NOMO-1 treated with DMSO at 0.1 percent for 48 hours (cell line): ENCODE measurements at regions not wholly inside any gene's neighbourhood (a gene's known extent, or its start where the extent isn't known, plus 50 kb on each side); places are given as distances from the start of the nearest gene placed in this dataset.

Experiments used
- DNase-seq: peaks from one replicate; lab custom pipeline; 2025; ENCODE audit not compliant: unreplicated experiment; lab: John Stamatoyannopoulos, UW

- no peak for DNase-seq
Measured at GRCh38 chr20:58019027-58019849, 209.2 kb downstream of the ANKRD60 start.

GRCh38 chr20:58018590-58018989, 209.9 kb downstream of the ANKRD60 start:
- no peak for DNase-seq

DNA sequence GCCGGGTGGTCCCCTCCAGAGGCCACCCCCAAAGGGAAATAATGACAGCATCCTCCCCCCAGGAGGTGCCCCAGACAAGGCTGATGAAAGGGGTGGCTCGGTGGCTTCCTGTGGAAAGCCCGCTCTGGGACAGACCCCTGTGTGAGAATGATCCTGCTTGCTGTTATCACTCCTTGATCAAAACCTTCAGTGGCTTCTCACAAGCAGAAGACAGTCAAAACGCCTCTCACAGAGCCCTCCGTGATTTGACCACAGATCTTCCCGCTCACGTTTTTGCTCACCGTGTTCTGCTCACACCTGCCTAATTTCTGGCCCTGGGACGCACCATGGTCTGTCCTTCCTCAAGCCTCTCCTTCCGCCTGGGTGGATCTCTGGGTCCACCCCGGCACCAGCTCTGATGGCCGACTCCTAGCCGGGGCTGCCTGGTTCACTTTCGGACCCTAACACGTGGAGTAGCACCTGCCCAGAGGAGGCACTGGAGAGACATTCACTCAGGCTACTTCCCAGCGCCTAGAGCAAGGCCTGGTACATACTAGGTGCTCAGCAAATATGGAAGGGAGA, 210.4 kb downstream of the ANKRD60 start:
- no peak for DNase-seq

DNA sequence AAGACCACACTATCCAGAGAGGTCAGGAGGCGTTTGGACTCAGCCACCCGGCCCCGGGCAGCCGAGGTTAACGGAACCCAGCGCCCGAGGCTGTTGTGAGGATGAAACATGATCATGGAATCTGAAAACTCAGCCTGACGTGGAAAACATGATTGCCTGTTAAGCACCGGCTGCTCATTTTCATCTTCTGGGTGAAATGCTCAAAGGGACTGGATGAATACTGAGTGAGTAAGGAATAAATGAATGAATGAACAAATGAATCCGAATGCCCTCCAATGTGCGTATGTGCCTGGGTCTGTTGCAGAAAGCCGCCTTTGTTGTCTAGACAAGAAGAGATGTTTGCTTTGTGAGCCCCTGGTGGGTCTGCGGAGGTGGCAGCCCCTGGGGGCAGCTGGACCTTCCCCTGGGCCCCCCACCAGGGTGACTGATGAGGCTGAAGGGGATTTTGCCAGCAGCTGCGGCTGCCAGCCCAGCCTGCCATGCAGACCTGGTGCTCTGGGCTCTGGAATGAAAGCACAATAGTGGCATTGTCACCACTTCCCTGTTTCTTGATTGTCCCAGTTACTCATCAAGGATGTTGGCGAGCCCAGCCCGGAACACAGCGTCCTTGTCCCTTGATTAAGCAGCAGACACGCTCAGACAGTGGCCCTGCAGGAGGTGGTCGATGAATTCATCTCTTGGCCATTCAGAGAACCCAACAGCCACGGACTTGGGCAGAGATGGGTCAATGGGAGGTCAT, 211.1 kb downstream of the ANKRD60 start:
- peak; percentile 28 for DNase-seq

DNA sequence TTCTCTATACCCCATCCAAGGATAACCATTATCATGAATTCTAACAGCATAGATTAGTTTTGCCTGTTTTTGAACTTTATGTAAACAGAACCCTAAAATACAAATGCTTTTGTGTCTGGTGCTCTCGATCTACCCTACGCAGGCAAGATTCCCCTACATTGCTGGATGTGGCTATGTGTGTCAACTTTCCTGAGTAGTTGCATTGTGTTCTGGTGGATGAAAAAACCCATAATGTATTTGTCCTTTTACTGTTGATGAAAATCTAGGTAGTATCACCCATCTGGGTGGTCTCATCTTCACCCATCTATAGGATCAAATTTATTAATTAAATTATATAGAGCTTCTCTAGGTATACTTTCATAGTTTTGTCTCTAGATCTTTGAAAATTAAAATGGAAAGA, 211.7 kb downstream of the ANKRD60 start:
- no peak for DNase-seq

DNA sequence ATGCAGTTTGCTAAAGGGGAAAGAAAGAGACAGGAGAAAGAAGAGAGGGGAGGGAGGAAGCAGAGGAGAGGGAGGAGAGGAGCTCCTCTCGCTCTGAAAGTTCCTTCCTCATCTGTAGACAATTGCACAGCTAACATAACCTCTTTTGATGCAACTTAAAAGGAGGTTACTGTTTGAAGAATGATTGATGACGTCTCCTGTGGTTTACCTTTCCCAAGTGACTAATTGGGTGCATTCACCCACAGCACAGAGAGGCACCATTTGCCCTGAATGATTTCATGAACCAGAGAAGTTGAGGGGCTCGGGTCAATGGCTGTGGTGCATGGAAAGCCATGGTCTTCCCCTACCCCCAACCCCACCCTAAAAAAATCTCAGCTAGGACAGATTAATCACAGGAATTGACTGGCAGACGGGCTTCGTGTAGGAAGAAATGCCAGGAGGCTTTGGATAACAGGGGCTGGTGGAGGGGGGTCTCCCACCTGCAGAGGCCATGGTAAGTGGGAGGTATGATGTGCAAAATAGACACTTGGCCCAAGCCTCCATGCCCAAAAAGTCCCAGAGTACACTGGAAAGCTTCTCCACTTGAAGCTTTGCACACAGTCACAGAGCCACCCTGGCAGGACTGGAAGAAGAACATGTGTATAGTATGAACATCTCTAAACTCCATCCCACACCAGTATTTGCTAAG, 213.7 kb downstream of the ANKRD60 start:
- peak; percentile 68 for DNase-seq

- no peak for DNase-seq
Measured at GRCh38 chr20:58012731-58013510, 215.5 kb downstream of the ANKRD60 start.

- DNase-seq: no peak
Measured at GRCh38 chr20:58011947-58012610, 216.4 kb downstream of the ANKRD60 start.

- DNase-seq: no peak
Measured at GRCh38 chr20:58011106-58011946, 217.1 kb downstream of the ANKRD60 start.

DNA sequence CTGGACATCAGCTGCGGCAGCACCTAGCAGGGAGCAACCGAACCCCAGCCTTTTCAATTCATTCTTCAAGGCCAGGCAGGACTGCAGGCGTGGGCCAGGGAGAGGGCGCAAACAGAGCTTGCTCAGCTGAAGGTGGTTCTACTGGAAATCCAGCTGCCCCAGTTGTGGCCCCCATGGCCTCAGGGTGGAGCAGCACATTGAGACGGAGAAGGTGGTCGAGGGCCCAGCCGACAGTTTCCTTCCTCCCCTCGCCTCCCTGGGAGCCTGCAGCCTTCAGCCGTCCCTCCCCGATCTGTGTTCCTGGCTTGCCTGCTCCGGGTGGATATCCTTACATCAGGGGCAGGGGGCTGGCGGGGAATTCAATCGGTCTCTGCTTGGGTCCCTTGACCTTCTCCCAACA, 217.8 kb downstream of the ANKRD60 start:
- DNase-seq: no peak

DNA sequence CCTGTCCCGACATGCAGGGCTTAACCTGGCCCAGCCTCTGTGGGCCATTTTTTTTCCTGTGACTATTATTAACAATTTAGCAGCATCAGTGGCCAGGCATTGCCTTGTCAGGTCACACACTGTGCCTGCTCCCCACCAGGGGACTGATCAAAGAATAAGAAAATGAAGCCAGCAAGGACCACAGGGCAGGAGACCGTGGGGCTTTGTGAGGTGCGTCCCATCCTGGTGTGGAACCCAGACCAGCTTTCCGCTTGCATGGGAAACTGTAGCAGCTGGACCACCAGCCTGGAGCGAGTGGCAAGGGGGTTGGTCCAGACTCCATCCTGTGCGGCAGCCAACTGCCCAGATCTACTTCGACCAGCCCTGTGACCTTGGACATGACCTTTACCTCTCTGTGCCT, 218.3 kb downstream of the ANKRD60 start:
- DNase-seq: no peak

DNA sequence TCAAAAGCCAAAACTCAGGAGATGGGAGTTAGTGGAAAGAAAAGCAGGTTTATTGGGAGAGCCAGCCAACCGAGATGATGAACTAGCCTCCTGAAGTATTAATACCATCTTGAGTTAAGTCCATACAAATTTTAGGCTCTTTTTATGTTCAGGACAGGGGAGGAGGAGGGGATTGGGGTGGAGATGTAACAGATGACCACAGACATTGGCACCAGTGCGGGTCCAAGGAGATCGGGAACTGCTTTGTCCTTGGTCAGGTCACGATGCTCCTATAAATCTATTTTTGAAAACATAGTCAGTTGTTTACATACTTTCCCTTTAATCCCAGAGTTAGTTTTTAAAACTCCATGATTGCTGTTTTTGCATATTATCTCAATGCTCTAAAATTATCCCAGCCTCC, 219.6 kb downstream of the ANKRD60 start:
- DNase-seq: no peak

GRCh38 chr20:58008413-58008812, 220.0 kb downstream of the ANKRD60 start:
- no peak for DNase-seq

DNA sequence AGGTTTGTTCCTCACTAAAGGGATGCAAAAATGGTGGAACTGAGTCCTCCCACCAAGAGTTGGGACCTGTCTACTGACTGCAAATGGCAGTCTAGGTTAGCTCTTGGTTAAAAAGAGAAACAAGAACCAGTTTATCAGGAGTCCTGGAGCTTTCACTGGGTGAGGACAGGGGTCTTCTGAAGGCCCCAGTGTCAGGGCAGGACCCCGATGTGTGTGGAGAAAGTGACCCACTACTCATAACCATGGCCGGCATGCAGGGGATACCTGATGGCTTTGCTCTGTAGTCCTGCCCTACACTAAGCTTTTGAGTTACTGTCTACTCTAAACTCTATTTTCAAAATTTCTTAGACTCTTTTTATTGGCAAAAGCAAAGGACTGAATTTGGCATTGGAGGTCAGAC, 220.5 kb downstream of the ANKRD60 start:
- no peak for DNase-seq

GRCh38 chr20:58006346-58007316, 221.8 kb downstream of the ANKRD60 start:
- no peak for DNase-seq

DNA sequence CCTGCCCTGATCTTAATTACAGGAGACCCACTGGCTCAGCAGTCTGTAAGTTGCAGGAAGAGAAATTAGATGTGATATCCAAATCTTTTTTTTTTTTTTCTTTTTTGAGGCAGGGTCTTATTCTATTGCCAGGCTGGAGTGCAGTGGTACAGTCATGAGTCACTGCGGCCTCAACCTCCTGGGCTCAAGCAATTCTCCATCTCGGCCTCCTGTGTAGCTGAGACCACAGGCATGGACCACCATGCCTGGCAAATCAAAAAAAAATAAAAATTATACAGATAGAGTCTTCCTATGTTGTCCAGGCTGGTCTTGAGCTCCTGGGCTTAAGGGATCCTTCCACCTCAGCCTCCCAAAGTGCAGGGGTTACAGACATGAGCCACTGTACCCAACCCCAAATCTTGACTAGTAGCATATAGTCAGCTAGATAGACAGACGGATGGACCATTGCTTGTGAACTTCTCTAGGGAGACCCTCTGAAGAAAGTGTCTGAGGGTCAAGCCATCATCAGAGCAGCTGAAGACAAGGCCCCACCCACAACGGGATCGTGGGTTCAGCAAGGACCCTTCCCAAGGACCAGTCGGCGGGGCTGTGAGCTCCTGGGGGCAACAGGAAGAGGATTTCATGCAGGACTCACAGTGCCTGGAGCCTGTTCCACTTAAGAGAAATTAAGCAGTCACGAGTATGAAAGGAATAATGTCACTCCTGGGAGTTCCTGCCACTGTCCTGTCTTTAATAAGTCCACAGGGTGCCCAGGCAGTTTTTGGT, 222.7 kb downstream of the ANKRD60 start:
- no peak for DNase-seq

GRCh38 chr20:58004900-58005299, 223.6 kb downstream of the ANKRD60 start:
- no peak for DNase-seq
